ENCODE measurements at regions not wholly inside any gene's neighbourhood (a gene's known extent, or its start where the extent isn't known, plus 50 kb on each side); places are given as distances from the start of the nearest gene placed in this dataset.

DNA sequence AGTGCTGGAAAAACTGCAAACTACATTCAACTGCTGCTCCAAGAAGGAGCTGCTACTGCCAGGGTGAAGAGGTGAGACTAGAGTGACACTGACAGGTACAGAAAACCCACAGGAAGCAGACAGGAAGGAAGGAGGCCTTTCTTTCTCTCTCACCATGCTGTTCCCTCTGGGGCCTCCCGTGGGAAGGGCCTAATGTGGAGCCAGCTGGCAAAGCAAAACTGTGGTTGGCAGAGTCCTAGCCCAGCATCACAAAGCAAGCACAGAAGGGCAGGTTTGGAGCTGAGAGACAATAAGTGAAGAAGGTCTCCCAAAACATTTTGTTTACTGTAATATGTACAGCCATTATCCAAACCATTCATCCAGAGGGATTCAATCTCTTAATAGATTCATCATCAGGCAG is 122.5 kb upstream of the MAX start:
- peak in 1 of 5 experiments; percentile 30 for DNase-seq

DNA sequence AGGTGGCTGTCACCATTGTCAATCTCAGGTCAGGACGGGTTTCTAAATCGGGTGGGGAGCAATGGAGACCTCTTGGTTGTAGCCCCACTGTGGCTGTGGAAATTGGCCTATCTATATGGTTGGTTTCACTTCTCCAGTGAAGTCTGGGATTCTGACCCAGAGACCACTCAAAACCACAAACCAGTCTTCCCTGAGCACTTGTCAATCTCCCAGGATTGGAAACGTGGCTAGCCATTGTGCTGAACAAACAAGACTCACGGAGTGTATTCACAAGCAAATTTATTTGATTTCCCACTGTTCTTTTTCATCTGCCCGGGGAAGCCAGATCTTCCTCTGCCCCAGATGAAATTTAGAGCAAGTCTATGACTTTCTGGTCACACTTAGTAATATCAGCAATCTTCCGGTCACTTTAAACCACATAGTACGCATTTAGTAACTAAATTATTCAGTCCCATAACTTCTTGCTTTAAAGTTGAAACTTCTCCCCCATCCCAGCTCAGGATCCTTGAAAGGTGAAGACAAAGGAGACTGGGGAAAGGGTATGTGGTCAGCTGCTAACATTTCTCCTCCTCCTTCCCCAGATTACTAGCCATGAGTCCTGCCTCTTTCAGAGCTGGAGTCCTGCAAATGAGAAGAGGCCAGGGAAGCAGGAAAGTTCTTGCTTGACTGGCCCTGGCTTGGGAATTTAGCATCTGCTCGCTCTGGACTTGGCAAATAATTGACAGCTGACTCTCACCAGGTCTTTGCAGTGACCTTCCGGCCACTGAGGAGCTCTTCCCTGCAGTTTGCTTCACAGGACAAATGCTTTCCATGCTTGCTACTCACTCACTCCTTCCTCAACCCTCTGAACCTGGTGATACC is 123.2 kb upstream of the MAX start:
- DNase-seq = no peak

DNA sequence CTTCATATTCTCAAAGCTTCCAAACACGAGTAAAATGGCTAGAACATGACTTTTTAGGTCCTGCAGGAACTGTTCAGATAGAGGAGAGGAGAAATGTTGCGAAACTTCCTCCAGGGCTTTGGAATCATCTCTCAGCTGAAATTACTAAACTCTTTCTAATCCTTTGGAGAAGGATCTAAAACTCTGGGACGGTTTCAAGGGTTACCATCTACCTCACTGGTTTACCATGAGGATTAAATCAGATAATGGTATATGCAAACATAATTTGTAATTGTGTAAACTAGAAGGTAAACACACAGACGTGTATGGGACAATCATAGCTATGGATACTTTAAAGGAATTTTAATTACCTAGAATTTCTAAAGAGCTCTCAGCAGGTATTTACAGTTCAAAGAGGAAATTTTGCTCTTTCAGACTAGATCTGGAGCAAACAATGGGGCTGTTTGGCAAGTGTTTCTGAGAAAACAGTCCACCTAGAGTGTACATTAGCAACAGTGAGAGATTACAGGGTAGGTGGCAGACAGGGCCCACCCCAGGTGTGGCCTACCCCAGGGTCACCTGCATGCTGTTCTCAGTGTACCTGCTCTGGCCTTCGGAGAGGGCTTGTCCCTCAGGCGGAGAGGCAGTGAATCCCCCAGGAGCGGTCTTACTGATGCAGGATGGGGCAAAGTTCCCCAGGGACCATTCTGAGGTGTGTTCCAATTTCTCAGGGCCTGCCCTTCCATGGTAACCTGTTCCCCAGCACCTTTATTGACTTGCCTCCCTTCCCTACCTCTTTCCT is 124.7 kb upstream of the MAX start:
- DNase-seq = no peak

DNA sequence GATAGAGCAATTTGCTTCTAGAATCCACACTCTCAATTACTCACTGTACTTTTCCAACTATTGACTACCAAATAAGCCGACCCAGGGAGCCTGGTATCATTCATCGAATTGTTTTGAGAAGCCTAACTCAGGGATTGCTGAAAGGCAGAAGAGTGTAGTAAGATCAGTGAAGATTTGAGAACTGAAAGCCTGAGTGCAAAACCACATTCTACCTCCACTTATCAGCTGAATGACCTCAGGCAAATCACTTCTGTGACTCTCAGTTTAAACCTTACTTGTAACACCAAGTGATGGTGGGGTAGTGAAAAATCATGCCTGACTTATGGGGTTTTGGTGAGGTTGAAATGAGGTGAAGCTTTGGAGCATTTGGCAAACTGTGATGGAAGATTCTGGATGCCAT is 126.1 kb upstream of the MAX start:
- peak in 1 of 5 experiments; percentile 64 for DNase-seq

DNA sequence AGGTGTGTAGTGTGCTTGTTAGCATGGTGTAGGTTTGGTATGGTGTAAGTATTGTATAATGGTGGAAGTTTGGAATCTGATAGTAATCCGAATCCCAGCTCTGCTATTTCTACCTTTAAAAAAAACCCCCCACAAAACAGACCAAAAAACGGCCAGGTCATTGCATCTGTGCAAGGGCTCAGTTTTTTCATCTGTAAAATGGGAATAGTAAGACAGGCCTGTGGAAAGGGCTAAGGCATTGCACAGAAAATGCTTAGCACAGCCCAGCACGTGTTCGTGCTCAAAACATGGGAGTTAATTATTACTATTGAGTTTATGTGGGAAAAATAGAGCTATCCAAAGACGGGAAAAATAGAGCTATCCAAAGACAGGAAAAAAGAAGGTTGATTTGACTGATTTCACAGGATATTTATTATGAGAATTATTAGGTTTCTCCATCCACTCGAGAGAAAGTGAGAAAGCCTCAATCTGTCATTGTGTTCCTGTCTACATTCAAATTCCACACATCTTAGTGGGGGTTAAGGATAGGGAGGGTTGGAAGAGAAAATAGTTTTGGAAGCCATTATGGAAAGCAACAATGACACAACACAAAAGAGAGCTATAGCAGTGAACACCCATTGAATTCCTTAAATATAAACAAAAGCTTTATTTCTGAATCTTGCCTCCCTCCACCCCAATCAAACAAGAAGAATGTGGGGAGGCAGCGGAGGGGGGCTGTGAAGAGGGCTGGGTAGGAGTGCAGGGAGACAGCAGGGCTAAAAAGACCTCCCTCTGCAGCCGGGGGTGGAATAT is 126.8 kb upstream of the MAX start:
- DNase-seq = no peak

DNA sequence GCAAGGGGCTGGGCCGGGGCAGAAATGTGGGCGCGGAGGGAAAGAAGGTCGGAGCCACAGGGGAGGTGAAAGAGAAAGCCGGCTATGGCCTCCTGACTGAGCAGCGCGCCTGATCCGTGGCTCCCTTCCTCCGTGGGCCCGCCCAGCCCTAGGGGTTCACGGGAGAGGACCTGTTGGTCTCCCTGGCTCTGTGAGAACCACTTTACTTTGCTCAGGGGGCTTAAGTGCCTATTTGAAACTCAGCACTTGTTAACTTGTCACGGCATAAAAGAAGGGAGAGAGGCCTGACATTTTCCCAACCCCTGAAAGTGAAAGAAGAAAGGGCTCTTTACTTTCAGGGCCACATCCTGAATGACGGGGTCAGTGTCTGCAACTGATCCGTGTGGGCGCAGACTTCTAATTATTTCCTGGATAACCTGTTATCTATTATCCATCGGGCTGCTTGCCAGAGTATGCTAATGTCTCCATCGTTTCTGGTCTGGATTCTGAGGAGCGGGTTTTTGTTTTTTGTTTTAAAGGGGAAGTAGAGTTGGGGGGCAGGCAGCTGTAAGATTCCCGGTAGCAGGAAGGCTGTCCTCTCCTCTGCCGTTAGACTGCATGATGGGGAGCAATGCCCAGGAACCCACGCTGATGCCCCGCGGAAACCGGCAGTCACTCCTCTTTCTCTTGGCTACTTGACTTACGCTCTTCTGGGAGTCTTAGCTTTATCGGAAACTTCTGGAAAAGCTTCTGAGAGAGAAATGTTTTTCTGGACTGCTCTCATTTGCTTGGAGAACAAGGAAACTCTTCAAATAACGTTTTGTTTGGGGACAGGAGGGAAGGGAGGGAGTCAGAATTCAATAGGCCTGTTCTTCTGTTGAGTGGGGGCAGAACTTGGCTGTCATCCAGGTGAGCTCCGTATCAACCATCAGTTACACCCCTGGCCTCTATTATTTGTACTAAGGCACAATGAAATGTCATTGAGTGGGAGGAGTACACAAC is 127.7 kb upstream of the MAX start:
- peak in 1 of 5 experiments; percentile 57 for DNase-seq

DNA sequence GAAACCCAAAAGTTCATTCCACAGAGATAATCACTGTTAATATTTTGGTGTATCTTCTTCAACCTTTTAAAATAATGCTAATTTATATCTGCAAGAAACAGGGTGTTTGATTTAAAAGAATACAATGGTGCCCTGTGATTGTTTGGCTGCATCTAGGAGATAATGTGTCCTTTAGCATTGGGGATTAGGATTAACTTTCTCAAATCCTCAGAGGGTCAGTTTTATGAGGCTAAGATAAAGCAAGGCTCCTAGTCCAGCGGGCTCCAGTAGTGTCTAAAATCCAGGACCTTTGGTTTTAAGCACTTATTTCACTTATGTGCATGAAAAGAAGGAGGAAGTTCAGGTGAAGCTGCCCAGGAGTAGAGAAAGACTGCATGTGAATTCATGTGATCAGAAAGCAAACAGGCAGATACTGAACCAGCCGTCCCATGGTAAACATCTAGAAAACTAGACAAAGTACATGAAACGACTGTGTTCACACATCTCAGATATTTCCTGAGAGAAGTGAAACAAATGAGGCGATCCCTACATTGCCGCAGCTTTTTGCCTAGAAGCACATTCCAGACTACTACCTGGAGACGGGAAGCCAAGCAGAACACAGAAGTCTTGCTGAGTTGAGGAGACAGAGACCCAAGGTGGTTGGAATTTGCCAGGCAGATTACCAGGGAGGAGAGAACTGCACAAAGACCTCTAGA is 129.1 kb upstream of the MAX start:
- no peak for DNase-seq

DNA sequence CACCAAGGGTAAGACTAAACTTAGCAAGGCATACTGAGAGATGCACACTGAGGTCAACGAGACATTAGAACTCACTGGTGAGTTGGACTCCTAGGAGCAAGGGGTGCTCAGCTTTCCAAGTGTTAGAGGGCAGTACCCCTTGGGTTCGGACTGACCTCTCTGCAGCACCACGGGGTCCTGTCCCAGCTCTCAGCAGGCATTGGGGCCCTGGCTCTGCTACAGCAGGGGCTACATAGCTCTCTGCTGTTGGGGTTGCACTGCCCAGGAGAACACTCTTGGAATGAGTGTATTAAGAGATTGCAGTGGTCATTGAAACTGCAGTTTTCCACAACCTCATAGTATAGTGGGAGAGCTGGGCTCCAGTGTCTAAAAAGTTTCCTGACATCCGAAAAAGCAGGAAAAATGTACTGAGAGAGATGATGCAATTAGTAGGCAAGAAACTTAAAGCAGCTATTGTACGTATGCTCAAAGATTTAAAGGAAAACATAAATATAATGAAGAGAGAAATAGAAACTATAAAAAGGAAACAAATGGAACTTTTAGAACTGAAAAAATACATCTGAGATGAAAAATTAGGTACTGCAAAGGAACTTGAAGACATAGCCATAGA is 132.5 kb upstream of the MAX start:
- no peak for DNase-seq

DNA sequence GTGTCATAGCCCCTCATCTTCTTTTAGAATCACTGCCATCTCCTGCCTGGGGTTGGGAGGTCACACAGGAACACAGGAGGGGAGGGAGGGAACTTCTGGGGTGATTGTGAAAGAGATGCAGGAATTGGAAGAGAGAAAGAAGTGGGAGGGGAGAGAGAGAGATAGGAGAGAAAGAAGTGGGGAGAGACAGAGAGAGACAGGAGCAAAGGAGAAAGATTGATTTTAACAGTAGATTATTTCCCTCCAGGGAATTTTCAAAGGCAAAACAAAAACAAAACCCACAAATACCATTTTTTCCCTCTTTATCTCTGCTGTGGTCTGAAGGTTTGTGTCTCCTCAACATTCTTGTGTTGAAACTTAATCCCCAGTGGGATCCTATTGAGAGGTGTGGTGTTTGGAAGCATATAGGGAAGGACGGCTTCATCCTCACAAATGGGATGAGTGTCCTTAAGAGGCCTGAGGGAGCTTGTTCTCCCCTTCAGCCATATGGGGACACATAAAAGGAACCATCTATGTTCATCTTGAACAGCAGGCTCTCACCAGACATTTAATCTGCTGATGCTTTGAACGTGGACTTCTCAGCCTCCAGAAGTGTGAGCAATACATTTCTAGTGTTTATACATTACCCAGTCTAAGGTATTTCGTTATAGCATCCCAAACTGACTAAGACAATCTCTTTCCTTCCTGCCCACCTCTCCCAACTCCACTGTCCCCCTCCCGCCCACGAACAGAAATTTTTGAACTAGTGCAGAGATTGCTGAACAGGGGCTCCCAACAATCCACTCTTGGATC is 134.9 kb upstream of the MAX start:
- no peak for DNase-seq

DNA sequence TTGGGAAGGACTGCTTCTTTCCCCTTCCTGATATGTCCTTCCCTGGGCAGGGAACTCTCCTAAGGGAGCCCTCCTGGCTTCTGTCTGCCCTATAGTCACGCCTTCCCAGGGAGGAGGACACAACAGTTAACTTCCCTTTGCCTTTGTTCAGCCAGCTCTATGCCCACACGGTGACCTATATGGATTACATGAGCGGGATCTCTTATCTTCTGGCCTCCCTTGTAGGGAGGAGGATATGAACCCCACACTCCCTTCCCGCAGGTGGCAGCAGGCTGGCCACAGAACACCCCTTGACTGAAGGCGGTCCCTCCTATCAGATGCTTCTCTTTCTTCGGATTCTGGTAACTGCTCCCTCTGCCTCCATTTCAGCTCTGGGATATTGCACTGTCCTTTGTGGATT is 135.6 kb upstream of the MAX start:
- DNase-seq = no peak

DNA sequence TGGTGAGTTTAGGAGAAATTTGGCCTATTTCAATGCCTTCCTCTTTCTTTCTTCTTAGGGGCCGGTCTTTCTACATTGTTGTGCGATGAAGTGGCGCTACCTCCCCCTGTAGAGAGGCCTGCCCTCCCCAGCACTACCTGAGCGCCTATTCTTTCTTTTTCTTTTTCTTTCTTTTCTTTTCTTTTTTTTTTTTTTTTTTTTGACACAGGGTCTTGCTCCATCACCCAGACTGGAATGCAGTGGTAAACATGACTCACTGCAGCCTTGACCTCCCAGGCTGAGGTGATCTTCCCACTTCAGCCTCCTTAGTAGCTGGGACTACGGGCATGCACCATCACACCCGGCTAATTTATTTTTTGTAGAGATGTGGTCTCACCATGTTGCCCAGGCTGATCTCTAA is 136.1 kb upstream of the MAX start:
- no peak for DNase-seq

DNA sequence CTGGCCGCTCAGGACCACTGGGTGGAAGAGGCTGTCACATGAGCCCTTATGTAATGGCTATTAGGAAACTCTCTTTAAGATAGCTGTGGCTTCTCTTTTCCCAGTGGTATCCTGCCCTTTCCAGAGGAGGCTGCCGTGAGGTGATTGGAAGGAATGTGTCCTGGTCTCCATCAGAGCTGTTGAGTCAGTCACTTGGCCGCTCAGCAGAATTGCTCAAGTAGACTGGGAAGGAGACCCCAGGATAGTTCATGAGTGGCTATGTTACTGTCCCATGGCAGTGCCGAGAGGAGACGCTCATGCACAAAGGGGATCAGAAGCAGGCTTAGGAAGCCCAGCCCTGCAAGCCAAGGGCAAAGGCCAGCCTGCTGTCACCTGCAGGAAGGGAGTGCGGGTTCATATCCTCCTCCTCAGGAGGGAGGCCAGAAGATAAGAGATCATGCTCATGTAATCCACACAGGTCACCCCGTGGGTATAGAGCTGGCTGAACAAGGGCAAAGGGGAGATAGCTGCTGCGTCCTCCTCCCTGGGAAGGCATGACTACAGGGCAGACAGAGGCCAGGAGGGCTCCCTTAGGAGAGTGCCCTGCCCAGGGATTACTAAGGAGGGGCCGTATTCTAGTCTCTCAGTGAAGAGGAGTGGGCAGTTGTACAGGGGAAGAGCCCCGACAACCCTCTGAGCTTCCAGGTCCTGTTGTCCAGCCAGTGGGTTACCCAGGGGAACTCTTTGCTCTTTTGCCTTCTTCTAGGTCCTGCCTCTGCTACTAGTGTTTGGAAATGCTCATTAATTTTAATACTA is 137.0 kb upstream of the MAX start:
- DNase-seq = no peak

DNA sequence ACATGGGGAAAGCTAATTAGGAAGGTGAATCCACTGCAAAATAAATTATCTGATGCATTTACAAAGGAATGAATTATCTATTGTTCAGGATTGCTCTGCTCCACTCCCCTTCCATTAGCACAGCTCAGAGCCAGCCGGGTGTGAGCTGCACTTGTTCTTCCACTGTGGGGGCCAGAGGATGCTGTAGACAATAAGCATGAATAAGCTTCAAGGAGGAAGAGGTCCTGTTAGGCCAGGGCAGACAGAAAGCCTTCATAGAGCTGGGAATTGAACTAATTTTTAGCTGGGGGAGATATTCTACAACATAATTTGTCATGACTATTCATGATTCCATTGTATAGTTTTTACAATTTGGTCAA is 137.6 kb upstream of the MAX start:
- DNase-seq = no peak

DNA sequence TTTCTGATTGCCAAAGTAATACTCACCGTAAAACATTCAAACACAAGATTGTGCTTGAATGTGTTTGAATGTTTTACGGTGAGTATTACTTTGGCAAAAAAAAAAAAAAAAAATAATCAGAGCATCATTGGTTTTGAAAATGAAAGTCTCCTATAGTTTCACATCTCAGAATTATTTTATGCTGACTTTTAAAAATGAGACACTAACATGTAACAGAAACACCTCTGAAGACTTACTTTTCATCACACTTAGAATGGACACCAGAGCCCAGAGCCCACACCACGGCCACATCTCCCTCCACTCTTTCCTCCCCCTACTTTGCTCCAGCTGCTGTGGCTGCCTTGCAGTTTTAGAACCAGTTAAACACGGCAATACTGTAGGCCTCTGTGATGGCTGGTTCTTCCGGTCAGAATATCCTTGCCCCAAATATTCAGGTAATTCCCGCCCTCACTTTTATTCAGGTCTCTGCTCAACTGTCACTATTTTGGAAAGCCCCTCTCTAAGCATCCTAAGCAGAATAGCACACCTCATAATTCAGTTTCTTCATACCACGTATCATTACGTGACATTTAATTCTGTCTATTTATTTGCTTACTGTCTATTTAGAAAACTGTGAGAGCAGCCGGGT is 138.9 kb upstream of the MAX start:
- peak in 1 of 5 experiments; percentile 33 for DNase-seq

DNA sequence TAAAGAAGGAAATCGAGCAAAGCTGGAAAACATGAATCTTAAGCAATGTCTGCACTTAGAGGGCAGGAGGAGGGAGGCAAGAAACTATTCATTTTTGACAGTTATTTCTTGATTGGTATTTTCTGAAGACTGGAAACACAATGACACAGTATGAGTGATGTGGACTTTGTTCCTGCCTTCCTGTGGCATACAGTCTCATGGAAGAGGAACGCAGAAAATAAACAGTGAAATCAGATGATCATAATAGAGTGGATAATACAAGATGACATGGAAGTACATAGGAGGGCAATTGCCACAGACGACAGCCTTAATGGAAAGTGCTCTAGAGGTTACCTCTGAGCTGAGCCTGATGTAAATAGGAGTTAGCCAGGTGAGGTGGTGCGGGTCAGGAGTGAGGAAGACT is 140.4 kb upstream of the MAX start:
- no peak for DNase-seq

DNA sequence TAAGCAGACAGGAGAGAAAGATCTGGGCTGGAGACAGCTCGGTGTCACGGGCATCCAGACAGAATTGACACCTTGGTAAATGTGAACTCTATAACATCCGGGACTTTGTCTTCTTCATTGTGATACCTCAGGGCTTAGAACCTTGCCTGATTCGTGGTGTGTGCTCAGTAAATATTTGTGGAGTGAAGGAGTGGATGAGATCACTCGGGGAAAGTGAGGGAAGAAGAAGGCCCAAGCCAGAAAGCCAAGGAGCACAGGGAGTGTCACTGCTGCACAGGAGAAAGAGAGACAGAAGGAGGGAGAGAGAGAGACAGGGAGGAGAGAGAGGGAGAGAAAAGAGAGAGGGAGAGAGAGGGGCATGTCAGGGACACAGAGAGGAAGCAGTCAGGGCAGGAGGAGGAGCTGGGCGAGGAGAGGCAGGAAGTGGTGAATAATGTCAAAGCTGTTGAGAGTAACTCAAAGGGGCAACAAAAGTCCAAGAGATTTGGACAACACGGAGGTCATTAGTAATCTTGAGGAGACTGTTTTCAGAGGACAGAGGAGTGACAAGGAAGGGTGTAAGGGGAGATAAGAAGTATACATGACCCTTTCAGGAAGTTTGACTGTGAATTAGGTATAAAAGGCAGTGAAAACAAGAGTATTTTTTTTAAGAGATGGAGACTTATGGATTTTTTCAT is 141.6 kb upstream of the MAX start:
- DNase-seq = peak in 2 of 5 experiments; percentile 17 to 69

DNA sequence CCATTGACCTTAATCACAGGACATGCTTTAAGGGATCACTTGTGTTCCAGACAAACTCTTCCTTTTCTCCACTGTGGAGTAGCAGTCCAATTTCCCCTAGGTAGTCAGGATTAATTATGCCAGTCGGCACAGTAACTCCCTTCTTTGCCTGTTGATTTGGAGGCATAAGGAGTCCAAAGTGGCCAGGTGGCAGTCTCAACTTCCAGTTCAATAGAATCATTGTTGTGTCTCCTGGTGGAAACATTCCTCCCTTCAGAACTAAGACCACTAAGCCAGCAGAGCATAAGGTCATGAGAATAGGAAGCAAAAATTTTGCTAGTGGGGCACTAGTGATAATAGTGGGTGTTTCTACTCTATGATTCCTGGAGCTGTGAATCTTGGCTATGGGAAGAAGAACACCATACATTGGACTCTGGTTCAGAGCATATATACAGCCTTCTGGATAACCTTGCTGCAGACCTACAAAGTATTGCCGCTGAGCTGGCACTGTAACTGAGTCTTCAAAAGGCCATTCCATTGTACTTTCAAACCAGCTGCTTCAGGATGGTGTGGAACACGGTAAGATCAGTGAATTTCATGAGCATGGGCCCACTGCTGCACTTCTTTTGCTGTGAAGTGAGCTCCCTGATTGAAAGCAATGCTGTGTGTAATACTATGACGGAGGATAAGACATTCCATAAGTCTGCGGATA is 147.3 kb upstream of the MAX start:
- no peak for DNase-seq

DNA sequence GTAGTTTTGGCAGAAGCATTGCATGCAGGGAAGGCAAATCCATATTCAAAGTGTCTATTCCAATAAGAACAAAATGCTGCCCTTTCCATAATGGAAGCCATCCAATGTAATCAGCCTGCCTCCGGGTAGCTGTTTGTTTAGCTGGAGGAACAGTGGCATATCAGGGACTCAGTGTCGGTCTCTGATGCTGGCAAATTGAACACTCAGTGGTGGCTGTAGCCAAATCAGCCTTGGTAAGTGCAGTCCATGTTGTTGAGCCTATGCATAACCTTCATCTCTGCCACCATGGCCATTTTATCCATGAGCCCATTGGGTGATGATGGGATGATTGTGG is 147.8 kb upstream of the MAX start:
- no peak for DNase-seq
